GM23338 (cell line): ENCODE measurements at regions not wholly inside any gene's neighbourhood (a gene's known extent, or its start where the extent isn't known, plus 50 kb on each side); places are given as distances from the start of the nearest gene placed in this dataset.

Source experiments
- ATAC-seq: fragments of 200-7000 bp; cut with Tn5 transposase; 3 replicates; pipeline ENCODE4 v1.9.1; 2020
- DNase-seq: peaks from one replicate; pipeline ENCODE4 v3.0.0-alpha.2; 2015; ENCODE audit warnings: low spot score
- H2AFZ ChIP-seq: fragments of 200-600 bp; sonication (generic); 2 replicates; pipeline ENCODE4 v1.8.0; 2016; ENCODE audit warnings: antibody characterized with exemption, mild to moderate bottlenecking, moderate library complexity
- H3F3A ChIP-seq: fragments of 200-600 bp; sonication (generic); replicated peaks from 2 replicates; pipeline ENCODE4 v1.8.0; 2017; ENCODE audit warnings: antibody characterized with exemption, mixed run types, low read depth
- H3K27ac ChIP-seq: fragments of 200-600 bp; sonication (generic); 2 replicates; pipeline ENCODE4 v1.6.1; 2016; ENCODE audit warnings: low read depth
- H3K27me3 ChIP-seq: fragments of 200-600 bp; sonication (generic); 2 replicates; pipeline ENCODE4 v1.8.0; 2016; ENCODE audit warnings: mild to moderate bottlenecking, mixed run types, moderate library complexity; ENCODE audit not compliant: insufficient read depth
- H3K36me3 ChIP-seq: fragments of 200-600 bp; sonication (generic); 2 replicates; pipeline ENCODE4 v1.8.0; 2016; ENCODE audit warnings: mild to moderate bottlenecking; ENCODE audit not compliant: insufficient read depth
- H3K4me1 ChIP-seq: fragments of 200-600 bp; sonication (generic); 2 replicates; pipeline ENCODE4 v1.8.0; 2016; ENCODE audit warnings: mild to moderate bottlenecking, moderate library complexity; ENCODE audit not compliant: insufficient read depth
- H3K4me2 ChIP-seq: fragments of 200-600 bp; sonication (generic); 2 replicates; pipeline ENCODE4 v1.7.1; 2017; ENCODE audit warnings: mixed run types
- H3K4me3 ChIP-seq: fragments of 200-600 bp; sonication (generic); 2 replicates; pipeline ENCODE4 v1.6.1; 2016; ENCODE audit warnings: mixed run types
- H3K79me2 ChIP-seq: fragments of 200-600 bp; sonication (generic); replicated peaks from 2 replicates; pipeline ENCODE4 v1.8.0; 2017; ENCODE audit warnings: mild to moderate bottlenecking; ENCODE audit not compliant: insufficient read depth
- H3K9me2 ChIP-seq: fragments of 200-600 bp; sonication (generic); 2 replicates; pipeline ENCODE4 v1.8.0; 2017; ENCODE audit not compliant: insufficient read depth
- H4K20me1 ChIP-seq: fragments of 200-600 bp; sonication (generic); replicated peaks from 2 replicates; pipeline ENCODE4 v1.8.0; 2017; ENCODE audit warnings: mild to moderate bottlenecking; ENCODE audit not compliant: insufficient read depth
- H3K27ac Mint-ChIP-seq: 2 replicates; pipeline ENCODE4 v1.8.0; 2020; ENCODE audit warnings: inconsistent platforms, mild to moderate bottlenecking, moderate library complexity, mixed read lengths
- H3K27me3 Mint-ChIP-seq: 3 replicates; pipeline ENCODE4 v1.8.0; 2022; ENCODE audit warnings: low read depth, mild to moderate bottlenecking, moderate library complexity, mixed read lengths, inconsistent platforms; ENCODE audit not compliant: insufficient read depth, poor library complexity
- H3K36me3 Mint-ChIP-seq: 3 replicates; pipeline ENCODE4 v1.8.0; 2021; ENCODE audit warnings: low read depth, mild to moderate bottlenecking, inconsistent platforms, moderate library complexity, mixed read lengths
- H3K4me1 Mint-ChIP-seq: 3 replicates; pipeline ENCODE4 v1.8.0; 2020; ENCODE audit warnings: mild to moderate bottlenecking, inconsistent platforms, mixed read lengths
- H3K4me3 Mint-ChIP-seq: 3 replicates; pipeline ENCODE4 v1.8.0; 2021; ENCODE audit warnings: moderate library complexity, mild to moderate bottlenecking, inconsistent platforms, mixed read lengths
- H3K9me3 Mint-ChIP-seq: 3 replicates; pipeline ENCODE4 v1.8.0; 2020; ENCODE audit warnings: moderate library complexity, mild to moderate bottlenecking, inconsistent platforms, mixed read lengths
- CREB1 ChIP-seq: fragments of 250-450 bp; sonication (Bioruptor Pico); IDR thresholded peaks from 2 replicates; pipeline ENCODE4 v1.5.0; 2020; ENCODE audit warnings: low read depth, mild to moderate bottlenecking, moderate library complexity
- CTCF ChIP-seq, 2 experiments: fragments of 200-600 bp in 1 of 2; sonication (generic) in 1 of 2; conservative IDR thresholded peaks; 2 replicates each; pipeline versions ENCODE4 v1.5.1 to v1.6.1; 2016 to 2017; ENCODE audit warnings: antibody characterized with exemption in 2 of 2, low read depth in 2 of 2, mild to moderate bottlenecking in 2 of 2, moderate library complexity in 1 of 2
- EZH2 ChIP-seq: fragments of 200-600 bp; sonication (generic); IDR thresholded peaks from one replicate; pipeline ENCODE4 v1.8.0; 2017; ENCODE audit warnings: antibody characterized with exemption, mild to moderate bottlenecking, low read depth; ENCODE audit not compliant: unreplicated experiment
- JUNB ChIP-seq: IDR thresholded peaks from one replicate; pipeline ENCODE4 v1.6.1; 2016; ENCODE audit warnings: antibody characterized with exemption; ENCODE audit not compliant: unreplicated experiment
- NANOG ChIP-seq: IDR thresholded peaks from 2 replicates; pipeline ENCODE4 v1.6.1; 2016; ENCODE audit warnings: antibody characterized with exemption, borderline replicate concordance
- POLR2AphosphoS5 ChIP-seq: IDR thresholded peaks from 2 replicates; pipeline ENCODE4 v1.6.1; 2016; ENCODE audit warnings: antibody characterized with exemption, low read depth
- STAT1 ChIP-seq: IDR thresholded peaks from one replicate; pipeline ENCODE4 v1.6.1; 2016; ENCODE audit warnings: antibody characterized with exemption; ENCODE audit not compliant: unreplicated experiment
- ZNF114 ChIP-seq: fragments of 250-450 bp; sonication (Bioruptor Pico); IDR thresholded peaks from 2 replicates; pipeline ENCODE4 v1.5.0; 2020; ENCODE audit warnings: mild to moderate bottlenecking, moderate library complexity
- ZNF331 ChIP-seq: fragments of 250-450 bp; sonication (Bioruptor Pico); IDR thresholded peaks from 2 replicates; pipeline ENCODE4 v1.5.0; 2020; ENCODE audit warnings: low read depth, mild to moderate bottlenecking, moderate library complexity
- TF ChIP-seq, protein P1 (sequence below): fragments of 250-450 bp; sonication (Bioruptor Pico); IDR thresholded peaks from 2 replicates; pipeline ENCODE4 v1.5.0; 2020; ENCODE audit warnings: mild to moderate bottlenecking, moderate library complexity
- TF ChIP-seq, protein P2 (sequence below): IDR thresholded peaks from 2 replicates; pipeline ENCODE4 v1.6.1; 2016; ENCODE audit warnings: antibody characterized with exemption
- TF ChIP-seq, protein P3 (sequence below): IDR thresholded peaks from one replicate; pipeline ENCODE4 v1.6.1; 2018; ENCODE audit warnings: antibody characterized with exemption; ENCODE audit not compliant: unreplicated experiment

DNA sequence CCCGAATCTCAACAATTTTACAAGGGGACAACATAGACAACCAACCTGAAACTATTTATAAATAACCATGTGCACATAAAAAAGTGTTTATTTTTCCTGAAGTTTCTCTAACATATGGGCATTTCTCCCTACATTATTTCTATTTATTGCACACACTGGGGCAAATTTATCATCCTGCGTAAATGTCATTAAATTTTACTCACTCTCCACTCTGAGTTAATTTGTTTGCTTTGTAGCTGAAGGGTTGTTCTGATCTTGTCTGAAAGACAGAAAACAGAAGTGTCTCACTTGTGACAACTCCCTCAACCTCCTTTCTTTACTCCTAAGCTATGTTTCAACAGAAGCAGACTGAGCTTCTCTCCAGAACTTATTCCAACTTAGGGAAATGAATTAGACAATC, 194.2 kb downstream of the HIPK3 start:
- H3K79me2 ChIP-seq: no peaks in the 10 kb centered on the region
- H3K36me3 Mint-ChIP-seq: no peaks in the 10 kb centered on the region
- no peak for DNase-seq
- ATAC-seq: no peak
- no peaks in the 10 kb centered on the region for H3K9me3 Mint-ChIP-seq
- no peaks in the 10 kb centered on the region for H3K36me3 ChIP-seq
- no peaks in the 10 kb centered on the region; the same call in 1 of the 2 replicates for H4K20me1 ChIP-seq
- no peak overlapping the region for H3K4me3 ChIP-seq
- H3K27me3 Mint-ChIP-seq: peaks cover 2% of the 10 kb centered on the region
- no peak overlapping the region for H3K4me2 ChIP-seq
- no peaks in the 10 kb centered on the region for H3K27me3 ChIP-seq
- H3F3A ChIP-seq: no peaks in the 10 kb centered on the region
- no peaks in the 10 kb centered on the region for H3K4me1 Mint-ChIP-seq
- no peaks in the 10 kb centered on the region for H3K4me1 ChIP-seq
- no peak overlapping the region for H3K4me3 Mint-ChIP-seq
- no peak overlapping the region for H3K27ac ChIP-seq
- H3K27ac Mint-ChIP-seq: no peak overlapping the region
- H3K9me2 ChIP-seq: no peaks in the 10 kb centered on the region
- no peak overlapping the region for H2AFZ ChIP-seq
- TF ChIP-seq POLR2AphosphoS5 (no peak), CREB1 (CRISPR knock-in tag) (no peak), JUNB (no peak), ZNF331 (no peak), CTCF (conservative IDR thresholded peaks at IDR 0.05; ENCODE audit: low read depth in 2 of 2) (no peak), EZH2 (no peak), NANOG (no peak), STAT1 (no peak), ZNF114 (CRISPR knock-in tag) (no peak)
- TF ChIP-seq, protein P1, sequence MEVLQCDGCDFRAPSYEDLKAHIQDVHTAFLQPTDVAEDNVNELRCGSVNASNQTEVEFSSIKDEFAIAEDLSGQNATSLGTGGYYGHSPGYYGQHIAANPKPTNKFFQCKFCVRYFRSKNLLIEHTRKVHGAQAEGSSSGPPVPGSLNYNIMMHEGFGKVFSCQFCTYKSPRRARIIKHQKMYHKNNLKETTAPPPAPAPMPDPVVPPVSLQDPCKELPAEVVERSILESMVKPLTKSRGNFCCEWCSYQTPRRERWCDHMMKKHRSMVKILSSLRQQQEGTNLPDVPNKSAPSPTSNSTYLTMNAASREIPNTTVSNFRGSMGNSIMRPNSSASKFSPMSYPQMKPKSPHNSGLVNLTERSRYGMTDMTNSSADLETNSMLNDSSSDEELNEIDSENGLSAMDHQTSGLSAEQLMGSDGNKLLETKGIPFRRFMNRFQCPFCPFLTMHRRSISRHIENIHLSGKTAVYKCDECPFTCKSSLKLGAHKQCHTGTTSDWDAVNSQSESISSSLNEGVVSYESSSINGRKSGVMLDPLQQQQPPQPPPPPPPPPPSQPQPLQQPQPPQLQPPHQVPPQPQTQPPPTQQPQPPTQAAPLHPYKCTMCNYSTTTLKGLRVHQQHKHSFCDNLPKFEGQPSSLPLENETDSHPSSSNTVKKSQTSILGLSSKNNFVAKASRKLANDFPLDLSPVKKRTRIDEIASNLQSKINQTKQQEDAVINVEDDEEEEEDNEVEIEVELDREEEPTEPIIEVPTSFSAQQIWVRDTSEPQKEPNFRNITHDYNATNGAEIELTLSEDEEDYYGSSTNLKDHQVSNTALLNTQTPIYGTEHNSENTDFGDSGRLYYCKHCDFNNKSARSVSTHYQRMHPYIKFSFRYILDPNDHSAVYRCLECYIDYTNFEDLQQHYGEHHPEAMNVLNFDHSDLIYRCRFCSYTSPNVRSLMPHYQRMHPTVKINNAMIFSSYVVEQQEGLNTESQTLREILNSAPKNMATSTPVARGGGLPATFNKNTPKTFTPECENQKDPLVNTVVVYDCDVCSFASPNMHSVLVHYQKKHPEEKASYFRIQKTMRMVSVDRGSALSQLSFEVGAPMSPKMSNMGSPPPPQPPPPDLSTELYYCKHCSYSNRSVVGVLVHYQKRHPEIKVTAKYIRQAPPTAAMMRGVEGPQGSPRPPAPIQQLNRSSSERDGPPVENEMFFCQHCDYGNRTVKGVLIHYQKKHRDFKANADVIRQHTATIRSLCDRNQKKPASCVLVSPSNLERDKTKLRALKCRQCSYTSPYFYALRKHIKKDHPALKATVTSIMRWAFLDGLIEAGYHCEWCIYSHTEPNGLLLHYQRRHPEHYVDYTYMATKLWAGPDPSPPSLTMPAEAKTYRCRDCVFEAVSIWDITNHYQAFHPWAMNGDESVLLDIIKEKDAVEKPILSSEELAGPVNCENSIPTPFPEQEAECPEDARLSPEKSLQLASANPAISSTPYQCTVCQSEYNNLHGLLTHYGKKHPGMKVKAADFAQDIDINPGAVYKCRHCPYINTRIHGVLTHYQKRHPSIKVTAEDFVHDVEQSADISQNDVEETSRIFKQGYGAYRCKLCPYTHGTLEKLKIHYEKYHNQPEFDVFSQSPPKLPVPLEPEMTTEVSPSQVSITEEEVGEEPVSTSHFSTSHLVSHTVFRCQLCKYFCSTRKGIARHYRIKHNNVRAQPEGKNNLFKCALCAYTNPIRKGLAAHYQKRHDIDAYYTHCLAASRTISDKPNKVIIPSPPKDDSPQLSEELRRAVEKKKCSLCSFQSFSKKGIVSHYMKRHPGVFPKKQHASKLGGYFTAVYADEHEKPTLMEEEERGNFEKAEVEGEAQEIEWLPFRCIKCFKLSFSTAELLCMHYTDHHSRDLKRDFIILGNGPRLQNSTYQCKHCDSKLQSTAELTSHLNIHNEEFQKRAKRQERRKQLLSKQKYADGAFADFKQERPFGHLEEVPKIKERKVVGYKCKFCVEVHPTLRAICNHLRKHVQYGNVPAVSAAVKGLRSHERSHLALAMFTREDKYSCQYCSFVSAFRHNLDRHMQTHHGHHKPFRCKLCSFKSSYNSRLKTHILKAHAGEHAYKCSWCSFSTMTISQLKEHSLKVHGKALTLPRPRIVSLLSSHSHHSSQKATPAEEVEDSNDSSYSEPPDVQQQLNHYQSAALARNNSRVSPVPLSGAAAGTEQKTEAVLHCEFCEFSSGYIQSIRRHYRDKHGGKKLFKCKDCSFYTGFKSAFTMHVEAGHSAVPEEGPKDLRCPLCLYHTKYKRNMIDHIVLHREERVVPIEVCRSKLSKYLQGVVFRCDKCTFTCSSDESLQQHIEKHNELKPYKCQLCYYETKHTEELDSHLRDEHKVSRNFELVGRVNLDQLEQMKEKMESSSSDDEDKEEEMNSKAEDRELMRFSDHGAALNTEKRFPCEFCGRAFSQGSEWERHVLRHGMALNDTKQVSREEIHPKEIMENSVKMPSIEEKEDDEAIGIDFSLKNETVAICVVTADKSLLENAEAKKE (CRISPR knock-in tag): no peak
- TF ChIP-seq, protein P2, sequence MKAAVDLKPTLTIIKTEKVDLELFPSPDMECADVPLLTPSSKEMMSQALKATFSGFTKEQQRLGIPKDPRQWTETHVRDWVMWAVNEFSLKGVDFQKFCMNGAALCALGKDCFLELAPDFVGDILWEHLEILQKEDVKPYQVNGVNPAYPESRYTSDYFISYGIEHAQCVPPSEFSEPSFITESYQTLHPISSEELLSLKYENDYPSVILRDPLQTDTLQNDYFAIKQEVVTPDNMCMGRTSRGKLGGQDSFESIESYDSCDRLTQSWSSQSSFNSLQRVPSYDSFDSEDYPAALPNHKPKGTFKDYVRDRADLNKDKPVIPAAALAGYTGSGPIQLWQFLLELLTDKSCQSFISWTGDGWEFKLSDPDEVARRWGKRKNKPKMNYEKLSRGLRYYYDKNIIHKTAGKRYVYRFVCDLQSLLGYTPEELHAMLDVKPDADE: no peak
- TF ChIP-seq, protein P3, sequence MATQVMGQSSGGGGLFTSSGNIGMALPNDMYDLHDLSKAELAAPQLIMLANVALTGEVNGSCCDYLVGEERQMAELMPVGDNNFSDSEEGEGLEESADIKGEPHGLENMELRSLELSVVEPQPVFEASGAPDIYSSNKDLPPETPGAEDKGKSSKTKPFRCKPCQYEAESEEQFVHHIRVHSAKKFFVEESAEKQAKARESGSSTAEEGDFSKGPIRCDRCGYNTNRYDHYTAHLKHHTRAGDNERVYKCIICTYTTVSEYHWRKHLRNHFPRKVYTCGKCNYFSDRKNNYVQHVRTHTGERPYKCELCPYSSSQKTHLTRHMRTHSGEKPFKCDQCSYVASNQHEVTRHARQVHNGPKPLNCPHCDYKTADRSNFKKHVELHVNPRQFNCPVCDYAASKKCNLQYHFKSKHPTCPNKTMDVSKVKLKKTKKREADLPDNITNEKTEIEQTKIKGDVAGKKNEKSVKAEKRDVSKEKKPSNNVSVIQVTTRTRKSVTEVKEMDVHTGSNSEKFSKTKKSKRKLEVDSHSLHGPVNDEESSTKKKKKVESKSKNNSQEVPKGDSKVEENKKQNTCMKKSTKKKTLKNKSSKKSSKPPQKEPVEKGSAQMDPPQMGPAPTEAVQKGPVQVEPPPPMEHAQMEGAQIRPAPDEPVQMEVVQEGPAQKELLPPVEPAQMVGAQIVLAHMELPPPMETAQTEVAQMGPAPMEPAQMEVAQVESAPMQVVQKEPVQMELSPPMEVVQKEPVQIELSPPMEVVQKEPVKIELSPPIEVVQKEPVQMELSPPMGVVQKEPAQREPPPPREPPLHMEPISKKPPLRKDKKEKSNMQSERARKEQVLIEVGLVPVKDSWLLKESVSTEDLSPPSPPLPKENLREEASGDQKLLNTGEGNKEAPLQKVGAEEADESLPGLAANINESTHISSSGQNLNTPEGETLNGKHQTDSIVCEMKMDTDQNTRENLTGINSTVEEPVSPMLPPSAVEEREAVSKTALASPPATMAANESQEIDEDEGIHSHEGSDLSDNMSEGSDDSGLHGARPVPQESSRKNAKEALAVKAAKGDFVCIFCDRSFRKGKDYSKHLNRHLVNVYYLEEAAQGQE: no peak
